ENCODE measurements at regions not wholly inside any gene's neighbourhood (a gene's known extent, or its start where the extent isn't known, plus 50 kb on each side); places are given as distances from the start of the nearest gene placed in this dataset.

DNA sequence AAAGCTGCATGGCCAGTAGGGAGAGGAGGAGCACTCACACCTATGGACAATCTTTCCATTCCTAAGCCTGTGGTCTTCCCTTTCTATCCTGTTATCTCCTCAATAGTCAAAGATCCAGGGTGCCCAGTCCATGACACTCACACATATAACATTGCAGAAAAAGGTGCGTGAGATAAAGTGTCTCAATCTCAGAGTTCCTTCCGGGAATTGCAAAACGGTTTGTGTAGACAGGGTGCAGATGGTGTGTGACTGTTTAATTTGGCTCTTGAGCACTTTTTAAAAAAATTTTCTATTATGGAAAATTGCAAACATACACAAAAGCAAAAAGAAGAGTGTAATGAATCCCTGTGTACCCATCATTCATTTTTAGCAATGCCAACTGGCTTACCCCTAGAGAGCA is 1493.6 kb downstream of the AACS start:
- no peak overlapping the region for H3K27ac ChIP-seq
- no peak for TF ChIP-seq ZFX (IDR thresholded peaks at IDR 0.05)
- TF ChIP-seq, protein P1, sequence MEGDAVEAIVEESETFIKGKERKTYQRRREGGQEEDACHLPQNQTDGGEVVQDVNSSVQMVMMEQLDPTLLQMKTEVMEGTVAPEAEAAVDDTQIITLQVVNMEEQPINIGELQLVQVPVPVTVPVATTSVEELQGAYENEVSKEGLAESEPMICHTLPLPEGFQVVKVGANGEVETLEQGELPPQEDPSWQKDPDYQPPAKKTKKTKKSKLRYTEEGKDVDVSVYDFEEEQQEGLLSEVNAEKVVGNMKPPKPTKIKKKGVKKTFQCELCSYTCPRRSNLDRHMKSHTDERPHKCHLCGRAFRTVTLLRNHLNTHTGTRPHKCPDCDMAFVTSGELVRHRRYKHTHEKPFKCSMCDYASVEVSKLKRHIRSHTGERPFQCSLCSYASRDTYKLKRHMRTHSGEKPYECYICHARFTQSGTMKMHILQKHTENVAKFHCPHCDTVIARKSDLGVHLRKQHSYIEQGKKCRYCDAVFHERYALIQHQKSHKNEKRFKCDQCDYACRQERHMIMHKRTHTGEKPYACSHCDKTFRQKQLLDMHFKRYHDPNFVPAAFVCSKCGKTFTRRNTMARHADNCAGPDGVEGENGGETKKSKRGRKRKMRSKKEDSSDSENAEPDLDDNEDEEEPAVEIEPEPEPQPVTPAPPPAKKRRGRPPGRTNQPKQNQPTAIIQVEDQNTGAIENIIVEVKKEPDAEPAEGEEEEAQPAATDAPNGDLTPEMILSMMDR (conservative IDR thresholded peaks at IDR 0.05): no peak

DNA sequence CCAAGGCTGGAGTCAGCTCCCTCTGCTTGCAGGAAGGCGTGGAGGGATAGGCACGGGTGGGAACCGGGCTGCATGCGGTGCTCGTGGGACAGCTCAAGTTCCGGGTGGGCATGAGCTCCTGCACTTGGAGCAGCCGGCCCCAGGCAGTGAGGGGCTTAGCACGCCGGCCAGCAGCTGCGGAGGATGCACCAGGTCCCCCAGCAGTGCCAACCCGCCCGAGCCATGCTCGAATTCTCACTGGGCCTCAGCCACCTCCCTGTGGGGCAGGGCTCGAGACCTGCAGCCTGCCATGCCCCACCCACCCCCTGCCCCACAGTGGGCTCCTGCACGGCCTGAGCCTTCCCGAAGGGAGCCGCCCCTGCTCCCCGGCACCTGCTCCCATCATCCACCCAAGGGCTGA is 1501.8 kb downstream of the AACS start:
- no peak overlapping the region for H3K27ac ChIP-seq
- TF ChIP-seq, protein P1 (conservative IDR thresholded peaks at IDR 0.05): no peak
- TF ChIP-seq ZFX (IDR thresholded peaks at IDR 0.05): no peak

DNA sequence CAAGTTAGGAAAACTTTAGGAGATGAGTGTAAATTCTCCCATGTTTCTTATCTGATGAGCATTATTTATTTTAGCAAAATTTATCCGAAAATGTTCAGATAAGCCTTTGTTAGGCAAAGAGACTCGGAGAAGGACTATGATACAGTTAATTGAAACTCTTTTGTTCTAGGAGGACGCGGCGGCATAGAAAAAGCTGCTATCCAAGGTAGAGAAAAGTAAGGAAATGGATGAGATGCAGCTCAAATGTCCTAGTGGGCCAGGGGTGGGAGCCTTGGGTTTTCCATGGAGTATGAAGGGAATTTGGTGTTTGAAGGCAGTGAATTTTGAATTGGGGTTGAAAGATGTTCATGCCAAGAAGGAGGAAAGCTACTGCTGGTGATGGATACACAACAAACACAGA is 1504.5 kb downstream of the AACS start:
- no peak overlapping the region for H3K27ac ChIP-seq
- TF ChIP-seq ZFX (IDR thresholded peaks at IDR 0.05): no peak
- TF ChIP-seq, protein P1 (conservative IDR thresholded peaks at IDR 0.05): no peak

DNA sequence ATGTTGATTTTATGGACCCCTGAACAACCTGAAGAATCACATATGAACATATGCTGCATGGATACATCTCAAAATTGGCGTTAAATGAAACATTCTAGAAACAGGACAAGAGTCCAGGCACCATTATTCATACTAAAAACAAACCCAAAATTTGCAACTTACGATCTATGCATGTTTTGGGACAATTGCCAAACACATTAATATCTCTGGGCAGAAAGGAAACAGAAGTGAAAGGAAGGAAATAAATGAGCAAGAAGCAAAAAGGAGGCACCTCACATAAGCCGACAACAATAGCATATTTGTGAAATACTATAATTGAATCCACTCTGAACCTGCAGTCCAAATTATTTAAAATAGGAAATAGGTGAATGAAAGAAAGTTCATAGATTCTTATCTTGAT is 1505.3 kb downstream of the AACS start:
- TF ChIP-seq, protein P1 (conservative IDR thresholded peaks at IDR 0.05): no peak
- TF ChIP-seq ZFX (IDR thresholded peaks at IDR 0.05): no peak
- no peak overlapping the region for H3K27ac ChIP-seq

DNA sequence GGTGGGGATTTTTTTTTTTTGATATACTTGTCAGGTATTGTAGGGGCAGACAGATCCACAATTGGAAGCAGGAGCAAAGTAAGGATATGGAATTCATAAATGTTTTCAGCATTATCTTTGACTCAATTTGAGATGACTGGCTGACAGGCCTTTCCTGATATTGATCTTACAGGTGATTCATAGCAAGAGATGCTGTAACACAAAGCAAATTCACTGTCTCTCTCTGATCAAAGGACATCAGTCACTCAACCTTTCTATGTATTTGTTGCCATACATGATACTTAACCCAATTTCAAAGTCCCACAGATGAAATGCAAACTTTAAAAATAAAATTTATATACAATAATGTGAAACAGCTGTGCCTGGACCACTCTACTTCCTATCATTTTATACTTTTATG is 1506.9 kb downstream of the AACS start:
- TF ChIP-seq, protein P1 (conservative IDR thresholded peaks at IDR 0.05): no peak
- TF ChIP-seq ZFX (IDR thresholded peaks at IDR 0.05): no peak

DNA sequence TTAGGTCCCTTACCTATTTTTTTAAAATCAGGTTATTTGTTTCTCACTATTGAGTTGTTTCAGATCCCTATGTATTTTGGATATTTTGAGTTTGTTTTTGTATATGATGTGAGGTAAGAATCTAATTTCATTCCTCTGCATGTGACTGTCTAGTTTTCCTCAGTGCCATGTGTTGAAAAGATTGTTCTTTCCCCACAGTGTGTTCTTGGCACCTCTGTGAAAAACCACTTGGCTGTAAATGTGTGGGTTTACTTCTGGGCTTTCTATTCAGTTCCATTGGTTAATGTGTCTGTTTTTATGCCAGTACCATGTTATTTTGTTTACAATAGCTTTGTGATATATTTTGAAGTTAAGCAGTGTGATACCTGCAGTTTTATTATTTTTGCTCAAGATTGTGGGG is 1516.4 kb downstream of the AACS start:
- TF ChIP-seq, protein P1 (conservative IDR thresholded peaks at IDR 0.05): no peak
- TF ChIP-seq ZFX (IDR thresholded peaks at IDR 0.05): no peak

More for the DNA sequence above, 1506.9 kb downstream of the AACS start:
- H3K27ac ChIP-seq: no peak overlapping the region

DNA sequence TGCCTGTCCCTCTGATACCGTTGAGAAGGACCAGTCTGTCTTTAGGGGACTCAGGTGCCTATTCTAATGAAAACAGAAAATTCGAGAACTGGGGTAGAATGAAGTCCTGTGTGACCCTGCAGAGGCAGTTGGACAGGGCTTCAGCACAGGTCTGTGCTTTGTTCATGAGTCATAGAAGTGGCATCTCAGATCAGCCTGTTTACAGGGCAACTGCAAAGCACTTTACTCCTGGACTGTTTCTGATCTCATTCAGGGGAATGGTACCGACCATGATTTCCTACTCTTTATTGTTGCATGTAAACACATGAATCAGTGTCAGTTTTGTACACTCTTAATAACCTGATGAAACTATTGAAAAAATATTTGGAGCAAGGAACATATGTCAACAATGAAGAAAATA is 1517.0 kb downstream of the AACS start:
- TF ChIP-seq ZFX (IDR thresholded peaks at IDR 0.05): no peak
- TF ChIP-seq, protein P1 (conservative IDR thresholded peaks at IDR 0.05): no peak
- no peak overlapping the region for H3K27ac ChIP-seq

More for the DNA sequence above, 1516.4 kb downstream of the AACS start:
- H3K27ac ChIP-seq: no peak overlapping the region
